K562 (cell line): ENCODE measurements at regions not wholly inside any gene's neighbourhood (a gene's known extent, or its start where the extent isn't known, plus 50 kb on each side); places are given as distances from the start of the nearest gene placed in this dataset.

Source experiments
- ATAC-seq: fragments of 200-7000 bp; cut with Tn5 transposase; 3 replicates; pipeline ENCODE4 v1.9.1; 2020; ENCODE audit warnings: moderate library complexity
- BruUV-seq: library from RNA; stranded (reverse); fragments of 400-500 nt; replicated peaks from 2 replicates; lab custom pipeline; 2021; lab: Mats Ljungman, UMichigan
- CTCF ChIA-PET: fragments of 300-600 bp; formaldehyde crosslinking; extraction: SDS; loops from one replicate; lab custom pipeline; 2021; ENCODE audit warnings: low intra/inter-chr PET ratio; lab: Yijun Ruan, JAX
- POLR2A ChIA-PET: fragments of 300-600, 350-650 bp; sonication (Branson Sonifier 250); formaldehyde crosslinking; extraction: SDS; loops from one replicate; lab custom pipeline; 2021; ENCODE audit warnings: antibody characterized with exemption, inconsistent platforms; lab: Yijun Ruan, JAX
- DNase-seq, 4 experiments: peaks; one replicate each; pipeline versions ENCODE4 v3.0.0 to v3.0.0-alpha.2; 2011 to 2018; ENCODE audit warnings: low spot score in 3 of 4, mixed read lengths in 3 of 4; ENCODE audit errors: extremely low read depth in 1 of 4
- FAIRE-seq: peaks from 2 replicates; lab custom pipeline; 2011; peaks lifted over from hg19 to GRCh38; lab: Jason Lieb, UNC
- H2AFZ ChIP-seq: 2 replicates; pipeline ENCODE4 v1.6.0; 2011; ENCODE audit warnings: low read depth, low read length, control low read depth, inconsistent platforms
- H3K27ac ChIP-seq: fragments of 200-600 bp; 3 replicates; pipeline ENCODE4 v1.8.0; 2011; ENCODE audit warnings: low read depth, mild to moderate bottlenecking, control low read depth, inconsistent platforms, low read length, moderate library complexity, mixed read lengths; ENCODE audit errors: extremely low read depth
- H3K27me3 ChIP-seq, 2 experiments: fragments of 300-600 bp in 1 of 2; 2 replicates in 1 of 2; 3 replicates in 1 of 2; pipeline versions ENCODE4 v1.6.0 to v1.8.0; 2011; ENCODE audit warnings: inconsistent platforms in 2 of 2, low read length in 2 of 2, mild to moderate bottlenecking in 1 of 2, mixed read lengths in 1 of 2, moderate library complexity in 1 of 2; ENCODE audit not compliant: control insufficient read depth in 2 of 2, insufficient read depth in 2 of 2
- H3K36me3 ChIP-seq: fragments of 300-600 bp; 3 replicates; pipeline ENCODE4 v1.8.0; 2011; ENCODE audit warnings: mild to moderate bottlenecking, low read length, inconsistent platforms; ENCODE audit not compliant: control insufficient read depth, insufficient read depth
- H3K4me1 ChIP-seq, 2 experiments: fragments of 200-600 bp in 1 of 2; replicated peaks in 1 of 2; 2 replicates in 1 of 2; 3 replicates in 1 of 2; pipeline versions ENCODE4 v1.5.1 to v1.8.0; 2011; ENCODE audit warnings: inconsistent platforms in 2 of 2, low read length in 2 of 2, mild to moderate bottlenecking in 1 of 2, mixed read lengths in 1 of 2, moderate library complexity in 1 of 2; ENCODE audit not compliant: control insufficient read depth in 2 of 2, insufficient read depth in 2 of 2
- H3K4me2 ChIP-seq: 2 replicates; pipeline ENCODE4 v1.6.1; 2011; ENCODE audit warnings: low read length, control low read depth, inconsistent platforms, mixed read lengths; ENCODE audit not compliant: insufficient read depth
- H3K4me3 ChIP-seq: fragments of 200-600 bp; sonication (generic), shearing (Covaris generic); 2 replicates; pipeline ENCODE4 v1.5.1; 2016; ENCODE audit warnings: control low read depth, inconsistent platforms
- H3K79me2 ChIP-seq: fragments of 200-600 bp; 3 replicates; pipeline ENCODE4 v1.8.0; 2011; ENCODE audit warnings: low read length, inconsistent platforms; ENCODE audit not compliant: control insufficient read depth, insufficient read depth
- H3K9ac ChIP-seq, 2 experiments: 2 replicates each; pipeline versions ENCODE4 v1.6.0 to v1.6.1; 2011; ENCODE audit warnings: low read depth in 2 of 2, low read length in 2 of 2, control low read depth in 1 of 2, inconsistent platforms in 1 of 2, mild to moderate bottlenecking in 1 of 2, mixed read lengths in 1 of 2; ENCODE audit not compliant: insufficient read depth in 1 of 2
- H3K9me1 ChIP-seq: one replicate; pipeline ENCODE4 v1.6.0; 2011; ENCODE audit warnings: inconsistent platforms, mild to moderate bottlenecking, low read length, moderate library complexity; ENCODE audit not compliant: control insufficient read depth, insufficient read depth
- H3K9me3 ChIP-seq: replicated peaks from 2 replicates; pipeline ENCODE4 v1.5.1; 2011; ENCODE audit warnings: low read depth, low read length, inconsistent platforms; ENCODE audit not compliant: control insufficient read depth, insufficient read depth
- H4K20me1 ChIP-seq: replicated peaks from 2 replicates; pipeline ENCODE4 v1.6.1; 2011; ENCODE audit warnings: low read length, inconsistent platforms, mixed read lengths; ENCODE audit not compliant: control insufficient read depth, insufficient read depth
- CCAR2 ChIP-seq: fragments of 200-400 bp; formaldehyde crosslinking; IDR thresholded peaks from 2 replicates; pipeline ENCODE4 v1.6.1; 2017; ENCODE audit warnings: mild to moderate bottlenecking, low read depth, low read length
- HOMEZ ChIP-seq: fragments of 250-450 bp; sonication (Bioruptor Pico); IDR thresholded peaks from 2 replicates; pipeline ENCODE4 v1.4.0; 2020; ENCODE audit warnings: mild to moderate bottlenecking, moderate library complexity
- LARP7 ChIP-seq: fragments of 450-650 bp; IDR thresholded peaks from 2 replicates; pipeline ENCODE4 v1.6.1; 2016
- NCOR1 ChIP-seq: fragments of 450-650 bp; IDR thresholded peaks from 2 replicates; pipeline ENCODE4 v1.6.1; 2016; ENCODE audit warnings: mild to moderate bottlenecking, moderate library complexity
- NUFIP1 ChIP-seq: fragments of 450-650 bp; IDR thresholded peaks from 2 replicates; pipeline ENCODE4 v1.6.1; 2018; ENCODE audit not compliant: partially characterized antibody
- ZNF174 ChIP-seq: fragments of 250-450 bp; sonication (Bioruptor Pico); IDR thresholded peaks from 2 replicates; pipeline ENCODE4 v1.4.0; 2020; ENCODE audit warnings: mild to moderate bottlenecking
- WGBS: fragments of 100-300 bp; shearing (Covaris generic); methylation state at CpG from one replicate; pipeline ENCODE4 v1.1.6; 2016; ENCODE audit warnings: low coverage, mixed read lengths; ENCODE audit not compliant: insufficient coverage; ENCODE audit errors: missing lambda C conversion rate; 5-methylcytosine and 5-hydroxymethylcytosine counted together
- in situ Hi-C: fragments of 300-500 bp; cut with MboI; formaldehyde crosslinking; loops from 4 replicates; pipeline ENCODE4 v1.15.0; 2018; ENCODE audit warnings: inconsistent platforms, mixed read lengths
- intact Hi-C: fragments of 100-400 bp; cut with micrococcal nuclease; formaldehyde crosslinking; loops from 2 replicates; pipeline ENCODE4 v1.14.2; 2022
- TF ChIP-seq, protein P1 (sequence below): fragments of 250-450 bp; sonication (Bioruptor Pico); IDR thresholded peaks from 2 replicates; pipeline ENCODE4 v1.8.0; 2021; ENCODE audit warnings: moderate library complexity, mild to moderate bottlenecking, inconsistent platforms

DNA sequence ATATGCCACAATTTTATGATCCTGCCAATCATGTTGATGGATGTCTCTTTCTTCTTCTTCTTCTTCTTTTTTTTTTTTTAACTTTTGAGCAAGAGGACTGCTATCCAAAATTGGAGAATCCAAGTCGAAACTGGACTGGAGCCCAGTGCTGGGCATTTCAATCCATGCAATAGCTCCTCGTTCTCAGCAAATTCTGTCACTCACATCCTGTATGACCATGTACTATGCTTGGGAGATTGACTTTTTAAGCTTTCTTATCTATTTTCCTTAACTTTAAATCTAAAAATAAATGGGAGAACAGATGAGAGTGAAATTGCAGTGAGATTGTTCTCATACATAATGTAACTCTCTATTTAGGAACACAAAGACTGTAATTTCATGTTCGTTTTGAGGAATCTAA lies 123.0 kb upstream of the PUDP start:
- POLR2A ChIA-PET: no interaction called here

GRCh38 chrX:7269991-7270390 lies 122.0 kb upstream of the PUDP start:
- no TSS peak for BruUV-seq
- Histone ChIP-seq H3K27ac (no peak overlapping the region), H2AFZ (no peak overlapping the region), H3K4me2 (no peak overlapping the region), H3K9ac (no peak overlapping the region), H3K4me1 (no peaks in the 10 kb centered on the region), H3K27me3 (no peaks in the 10 kb centered on the region), H3K9me3 (no peaks in the 10 kb centered on the region), H3K79me2 (no peaks in the 10 kb centered on the region), H3K36me3 (no peaks in the 10 kb centered on the region), H4K20me1 (no peaks in the 10 kb centered on the region), H3K9me1 (no peaks in the 10 kb centered on the region), H3K4me3 (no peak overlapping the region)
- ChIA-PET POLR2A (no interaction called here), CTCF (no interaction called here)
- FAIRE-seq (no peak), DNase-seq (no peak), ATAC-seq (no peak)
- in situ Hi-C loops: no loop called here
- intact Hi-C loops: no loop called here
- 0% methylated on average over 3 of the region's 3 CpGs for whole genome bisulfite sequencing
- TF ChIP-seq NUFIP1 (no peak), HOMEZ (no peak), ZNF174 (no peak), LARP7 (no peak), CCAR2 (no peak)
- TF ChIP-seq, protein P1, sequence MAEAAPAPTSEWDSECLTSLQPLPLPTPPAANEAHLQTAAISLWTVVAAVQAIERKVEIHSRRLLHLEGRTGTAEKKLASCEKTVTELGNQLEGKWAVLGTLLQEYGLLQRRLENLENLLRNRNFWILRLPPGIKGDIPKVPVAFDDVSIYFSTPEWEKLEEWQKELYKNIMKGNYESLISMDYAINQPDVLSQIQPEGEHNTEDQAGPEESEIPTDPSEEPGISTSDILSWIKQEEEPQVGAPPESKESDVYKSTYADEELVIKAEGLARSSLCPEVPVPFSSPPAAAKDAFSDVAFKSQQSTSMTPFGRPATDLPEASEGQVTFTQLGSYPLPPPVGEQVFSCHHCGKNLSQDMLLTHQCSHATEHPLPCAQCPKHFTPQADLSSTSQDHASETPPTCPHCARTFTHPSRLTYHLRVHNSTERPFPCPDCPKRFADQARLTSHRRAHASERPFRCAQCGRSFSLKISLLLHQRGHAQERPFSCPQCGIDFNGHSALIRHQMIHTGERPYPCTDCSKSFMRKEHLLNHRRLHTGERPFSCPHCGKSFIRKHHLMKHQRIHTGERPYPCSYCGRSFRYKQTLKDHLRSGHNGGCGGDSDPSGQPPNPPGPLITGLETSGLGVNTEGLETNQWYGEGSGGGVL (CRISPR knock-in tag): no peak

More for the DNA sequence above, 123.0 kb upstream of the PUDP start:
- Histone ChIP-seq H3K79me2 (no peaks in the 10 kb centered on the region), H3K9ac (no peak overlapping the region), H2AFZ (no peak overlapping the region), H3K27me3 (no peaks in the 10 kb centered on the region), H3K4me1 (no peaks in the 10 kb centered on the region), H3K9me3 (no peaks in the 10 kb centered on the region), H3K4me2 (no peak overlapping the region), H3K36me3 (no peaks in the 10 kb centered on the region), H3K27ac (no peak overlapping the region), H3K9me1 (no peaks in the 10 kb centered on the region), H4K20me1 (no peaks in the 10 kb centered on the region), H3K4me3 (no peak overlapping the region)
- intact Hi-C loops: no loop called here
- WGBS: 0% methylated on average over 3 of the region's 3 CpGs
- in situ Hi-C loops: no loop called here
- no peak for TF ChIP-seq NCOR1
- no TSS peak for BruUV-seq
- DNase-seq (no peak), ATAC-seq (no peak), FAIRE-seq (no peak)
- CTCF ChIA-PET: no interaction called here
